ENCODE measurements at regions not wholly inside any gene's neighbourhood (a gene's known extent, or its start where the extent isn't known, plus 50 kb on each side); places are given as distances from the start of the nearest gene placed in this dataset.

GRCh38 chr7:13407911-13408310 lies 581.6 kb downstream of the ETV1 start:
- Histone ChIP-seq H3K27me3 (ENCODE audit: control insufficient read depth, low read length) (no peaks in the 10 kb centered on the region), H3K27ac (ENCODE audit: low read depth, low read length) (no peak overlapping the region)

GRCh38 chr7:13411151-13411550 lies 578.3 kb downstream of the ETV1 start:
- no peaks in the 10 kb centered on the region for H4K20me1 ChIP-seq (ENCODE audit: control insufficient read depth, insufficient read depth, low read depth, low read length)
- H3K27me3 ChIP-seq (ENCODE audit: control insufficient read depth, low read length), result no peaks in the 10 kb centered on the region
- H3K4me1 ChIP-seq (ENCODE audit: control insufficient read depth, low read length), result no peaks in the 10 kb centered on the region
- H3K27ac ChIP-seq (ENCODE audit: low read depth, low read length), result no peak overlapping the region
- H3K79me2 ChIP-seq (ENCODE audit: control insufficient read depth, low read length), result no peaks in the 10 kb centered on the region
- H3F3A ChIP-seq (ENCODE audit: control insufficient read depth, insufficient read depth), result no peaks in the 10 kb centered on the region
- no peaks in the 10 kb centered on the region for H3K9me2 ChIP-seq (replicated peaks; ENCODE audit: control insufficient read depth, low read length)
- H3K4me2 ChIP-seq (ENCODE audit: low read length), result no peak overlapping the region
- H3K9me3 ChIP-seq (ENCODE audit: control insufficient read depth, insufficient read depth, low read length), result no peaks in the 10 kb centered on the region
- TF ChIP-seq EZH2phosphoT487 (IDR thresholded peaks at IDR 0.05; ENCODE audit: borderline replicate concordance, low read length) (no peak), CTCF (IDR thresholded peaks at IDR 0.05; ENCODE audit: low read depth, low read length, poor library complexity, severe bottlenecking) (no peak)
- H3K4me3 ChIP-seq (ENCODE audit: low read length), result no peak overlapping the region
- H3K36me3 ChIP-seq (ENCODE audit: control insufficient read depth, low read length), result no peaks in the 10 kb centered on the region

More at GRCh38 chr7:13407911-13408310, 581.6 kb downstream of the ETV1 start:
- Histone ChIP-seq H3K4me2 (ENCODE audit: low read length) (no peak overlapping the region), H3K79me2 (ENCODE audit: control insufficient read depth, low read length) (no peaks in the 10 kb centered on the region), H3K9me3 (ENCODE audit: control insufficient read depth, insufficient read depth, low read length) (no peaks in the 10 kb centered on the region), H3K4me3 (ENCODE audit: low read length) (no peak overlapping the region), H3K4me1 (ENCODE audit: control insufficient read depth, low read length) (no peaks in the 10 kb centered on the region), H3K9me2 (replicated peaks; ENCODE audit: control insufficient read depth, low read length) (peaks cover 2% of the 10 kb centered on the region; the same call in 1 of the 2 replicates), H4K20me1 (ENCODE audit: control insufficient read depth, insufficient read depth, low read depth, low read length) (no peaks in the 10 kb centered on the region), H3K36me3 (ENCODE audit: control insufficient read depth, low read length) (no peaks in the 10 kb centered on the region), H3F3A (ENCODE audit: control insufficient read depth, insufficient read depth) (no peaks in the 10 kb centered on the region)
- TF ChIP-seq CTCF (IDR thresholded peaks at IDR 0.05; ENCODE audit: low read depth, low read length, poor library complexity, severe bottlenecking), result no peak
- TF ChIP-seq EZH2phosphoT487 (IDR thresholded peaks at IDR 0.05; ENCODE audit: borderline replicate concordance, low read length), result no peak

GRCh38 chr7:13411636-13412035 lies 577.8 kb downstream of the ETV1 start:
- Histone ChIP-seq H3K27ac (ENCODE audit: low read depth, low read length) (no peak overlapping the region), H3K4me1 (ENCODE audit: control insufficient read depth, low read length) (no peaks in the 10 kb centered on the region), H3K79me2 (ENCODE audit: control insufficient read depth, low read length) (no peaks in the 10 kb centered on the region), H3K27me3 (ENCODE audit: control insufficient read depth, low read length) (no peaks in the 10 kb centered on the region), H3K9me2 (replicated peaks; ENCODE audit: control insufficient read depth, low read length) (no peaks in the 10 kb centered on the region), H4K20me1 (ENCODE audit: control insufficient read depth, insufficient read depth, low read depth, low read length) (no peaks in the 10 kb centered on the region), H3K9me3 (ENCODE audit: control insufficient read depth, insufficient read depth, low read length) (no peaks in the 10 kb centered on the region), H3F3A (ENCODE audit: control insufficient read depth, insufficient read depth) (no peaks in the 10 kb centered on the region), H3K4me3 (ENCODE audit: low read length) (no peak overlapping the region), H3K4me2 (ENCODE audit: low read length) (no peak overlapping the region), H3K36me3 (ENCODE audit: control insufficient read depth, low read length) (no peaks in the 10 kb centered on the region)
- no peak for TF ChIP-seq EZH2phosphoT487 (IDR thresholded peaks at IDR 0.05; ENCODE audit: borderline replicate concordance, low read length)
- no peak for TF ChIP-seq CTCF (IDR thresholded peaks at IDR 0.05; ENCODE audit: low read depth, low read length, poor library complexity, severe bottlenecking)

- Histone ChIP-seq H3K4me2 (ENCODE audit: low read length) (no peak overlapping the region), H3K4me3 (ENCODE audit: low read length) (no peak overlapping the region), H3F3A (ENCODE audit: control insufficient read depth, insufficient read depth) (no peaks in the 10 kb centered on the region), H3K79me2 (ENCODE audit: control insufficient read depth, low read length) (no peaks in the 10 kb centered on the region), H3K9me3 (ENCODE audit: control insufficient read depth, insufficient read depth, low read length) (no peaks in the 10 kb centered on the region), H3K36me3 (ENCODE audit: control insufficient read depth, low read length) (no peaks in the 10 kb centered on the region), H3K9me2 (replicated peaks; ENCODE audit: control insufficient read depth, low read length) (no peaks in the 10 kb centered on the region), H3K4me1 (ENCODE audit: control insufficient read depth, low read length) (no peaks in the 10 kb centered on the region), H3K27ac (ENCODE audit: low read depth, low read length) (no peak overlapping the region), H3K27me3 (ENCODE audit: control insufficient read depth, low read length) (no peaks in the 10 kb centered on the region), H4K20me1 (ENCODE audit: control insufficient read depth, insufficient read depth, low read depth, low read length) (no peaks in the 10 kb centered on the region)
- TF ChIP-seq EZH2phosphoT487 (IDR thresholded peaks at IDR 0.05; ENCODE audit: borderline replicate concordance, low read length) (no peak), CTCF (IDR thresholded peaks at IDR 0.05; ENCODE audit: low read depth, low read length, poor library complexity, severe bottlenecking) (no peak)
Observed at GRCh38 chr7:13414181-13414580, 575.3 kb downstream of the ETV1 start.

All from DOHH2 (cell line).